ENCODE measurements at regions not wholly inside any gene's neighbourhood (a gene's known extent, or its start where the extent isn't known, plus 50 kb on each side); places are given as distances from the start of the nearest gene placed in this dataset.

GRCh38 chr11:80542704-80543103 lies 1101.9 kb upstream of the TENM4 start:
- H3K9me3 ChIP-seq: no peaks in the 10 kb centered on the region
- no peaks in the 10 kb centered on the region for H3K36me3 ChIP-seq
- intact Hi-C loops (cut with DNase I): no loop called here
- no peak overlapping the region for H3K4me3 ChIP-seq
- DNase-seq (no peak), ATAC-seq (no peak)
- no peak for TF ChIP-seq CTCF (IDR thresholded peaks at IDR 0.05)
- no peaks in the 10 kb centered on the region for H3K27me3 ChIP-seq (ENCODE audit: low read depth)
- no peak overlapping the region for H3K27ac ChIP-seq
- no peaks in the 10 kb centered on the region for H3K4me1 ChIP-seq

GRCh38 chr11:80538040-80538439 lies 1097.2 kb upstream of the TENM4 start:
- Histone ChIP-seq H3K27ac (no peak overlapping the region), H3K27me3 (ENCODE audit: low read depth) (no peaks in the 10 kb centered on the region)
- no peak for TF ChIP-seq CTCF (IDR thresholded peaks at IDR 0.05)

DNA sequence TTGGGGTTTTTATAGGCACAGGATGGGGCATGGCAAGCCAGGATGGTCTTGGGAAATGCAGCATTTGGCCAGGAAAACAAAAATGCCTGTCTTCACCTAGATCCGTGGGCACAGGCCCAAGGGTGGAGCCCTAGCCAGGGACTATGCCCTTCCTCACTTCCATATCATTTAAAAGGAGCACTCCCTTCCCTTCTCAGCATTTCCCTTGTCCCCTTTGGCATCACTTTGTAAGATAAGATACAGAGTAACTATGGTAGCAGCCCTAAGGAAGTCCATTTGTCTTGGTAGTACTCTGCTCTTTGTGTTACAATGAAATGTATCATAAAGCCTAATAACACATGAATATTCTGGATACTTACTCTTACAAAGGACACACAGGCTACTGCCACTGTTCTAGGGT lies 1092.6 kb upstream of the TENM4 start:
- H3K36me3 ChIP-seq: no peaks in the 10 kb centered on the region
- DNase-seq: no peak
- H3K27ac ChIP-seq: no peak overlapping the region
- ATAC-seq: no peak
- no peaks in the 10 kb centered on the region for H3K27me3 ChIP-seq (ENCODE audit: low read depth)
- intact Hi-C loops (cut with DNase I): no loop called here
- H3K4me3 ChIP-seq: no peak overlapping the region
- no peaks in the 10 kb centered on the region for H3K4me1 ChIP-seq
- TF ChIP-seq CTCF (IDR thresholded peaks at IDR 0.05): no peak
- no peaks in the 10 kb centered on the region for H3K9me3 ChIP-seq

More at GRCh38 chr11:80538040-80538439, 1097.2 kb upstream of the TENM4 start:
- Histone ChIP-seq H3K36me3 (no peaks in the 10 kb centered on the region), H3K9me3 (no peaks in the 10 kb centered on the region), H3K4me1 (no peaks in the 10 kb centered on the region), H3K4me3 (no peak overlapping the region)
- ATAC-seq (no peak), DNase-seq (no peak)
- intact Hi-C loops (cut with DNase I): no loop called here

- Histone ChIP-seq H3K4me1 (no peaks in the 10 kb centered on the region), H3K27ac (no peak overlapping the region), H3K27me3 (ENCODE audit: low read depth) (no peaks in the 10 kb centered on the region), H3K36me3 (no peaks in the 10 kb centered on the region), H3K4me3 (no peak overlapping the region), H3K9me3 (no peaks in the 10 kb centered on the region)
- no peak for TF ChIP-seq CTCF (IDR thresholded peaks at IDR 0.05)
- DNase-seq (no peak), ATAC-seq (peak; percentile 21 to 27)
- intact Hi-C loops (cut with DNase I): no loop called here
Measured at GRCh38 chr11:80532633-80533232, 1091.9 kb upstream of the TENM4 start.

DNA sequence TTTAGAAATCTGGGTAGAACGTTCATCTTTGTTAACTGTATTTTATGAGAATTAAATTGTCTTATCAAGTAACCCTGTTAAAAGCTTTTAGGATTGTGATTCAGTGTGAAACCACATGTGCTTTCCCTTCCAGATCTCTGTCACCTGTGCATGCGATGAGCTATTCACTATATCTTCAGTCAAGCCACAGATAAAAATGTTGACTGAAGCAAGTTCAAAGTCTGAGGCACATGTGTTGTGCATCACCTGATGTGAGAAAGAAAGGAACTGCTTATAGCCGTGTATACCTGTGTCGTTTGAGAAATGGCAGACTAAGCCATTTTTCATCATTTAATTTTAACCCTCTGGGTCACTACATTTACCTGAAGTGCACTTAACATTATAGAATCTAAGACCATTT lies 1088.9 kb upstream of the TENM4 start:
- intact Hi-C loops (cut with DNase I): no loop called here
- no peak for TF ChIP-seq CTCF (IDR thresholded peaks at IDR 0.05)
- Histone ChIP-seq H3K36me3 (no peaks in the 10 kb centered on the region), H3K9me3 (no peaks in the 10 kb centered on the region), H3K27ac (no peak overlapping the region), H3K4me3 (no peak overlapping the region), H3K27me3 (ENCODE audit: low read depth) (no peaks in the 10 kb centered on the region), H3K4me1 (no peaks in the 10 kb centered on the region)
- ATAC-seq (no peak), DNase-seq (no peak)

Data from lower lobe of right lung (tissue), 2 donors.